ENCODE measurements at regions not wholly inside any gene's neighbourhood (a gene's known extent, or its start where the extent isn't known, plus 50 kb on each side); places are given as distances from the start of the nearest gene placed in this dataset.

- H3K4me1 ChIP-seq (ENCODE audit: control insufficient read depth, insufficient read depth, low read length, poor library complexity, severe bottlenecking) = no peaks in the 10 kb centered on the region
- no peak overlapping the region for H3K4me3 ChIP-seq (ENCODE audit: extremely low read depth, insufficient read depth, low read length, poor library complexity, severe bottlenecking)
- no peak overlapping the region for H3K27ac ChIP-seq (ENCODE audit: low read depth, low read length, severe bottlenecking)
- H3K9me3 ChIP-seq (ENCODE audit: control insufficient read depth, low read length) = no peaks in the 10 kb centered on the region
- H3K36me3 ChIP-seq (ENCODE audit: control insufficient read depth, insufficient read depth, low read length) = no peaks in the 10 kb centered on the region
- WGBS, 2 experiments (ENCODE audit: insufficient coverage in 2 of 2) = 83 to 100% methylated on average over 1 to 2 of the region's 2 CpGs
These were observed 474.7 kb downstream of the EPM2A start for GRCh38 chr6:145260484-145261175.

- Histone ChIP-seq H3K4me1 (ENCODE audit: control insufficient read depth, insufficient read depth, low read length, poor library complexity, severe bottlenecking) (no peaks in the 10 kb centered on the region), H3K9me3 (ENCODE audit: control insufficient read depth, low read length) (no peaks in the 10 kb centered on the region), H3K27ac (ENCODE audit: low read depth, low read length, severe bottlenecking) (no peak overlapping the region), H3K36me3 (ENCODE audit: control insufficient read depth, insufficient read depth, low read length) (no peaks in the 10 kb centered on the region), H3K4me3 (ENCODE audit: extremely low read depth, insufficient read depth, low read length, poor library complexity, severe bottlenecking) (no peak overlapping the region)
- WGBS, 2 experiments (ENCODE audit: insufficient coverage in 2 of 2) = 87 to 95% methylated on average over 2 of the region's 2 CpGs
These were observed 473.6 kb downstream of the EPM2A start for GRCh38 chr6:145261758-145262157.

GRCh38 chr6:145262771-145263170 is 472.5 kb downstream of the EPM2A start:
- no peaks in the 10 kb centered on the region for H3K36me3 ChIP-seq (ENCODE audit: control insufficient read depth, insufficient read depth, low read length)
- no peak overlapping the region for H3K27ac ChIP-seq (ENCODE audit: low read depth, low read length, severe bottlenecking)
- H3K4me3 ChIP-seq (ENCODE audit: extremely low read depth, insufficient read depth, low read length, poor library complexity, severe bottlenecking) = no peak overlapping the region
- H3K9me3 ChIP-seq (ENCODE audit: control insufficient read depth, low read length) = no peaks in the 10 kb centered on the region
- no CpG with 5 or more reads among the region's 1 CpG for WGBS, 2 experiments (ENCODE audit: insufficient coverage in 2 of 2)
- H3K4me1 ChIP-seq (ENCODE audit: control insufficient read depth, insufficient read depth, low read length, poor library complexity, severe bottlenecking) = no peaks in the 10 kb centered on the region

DNA sequence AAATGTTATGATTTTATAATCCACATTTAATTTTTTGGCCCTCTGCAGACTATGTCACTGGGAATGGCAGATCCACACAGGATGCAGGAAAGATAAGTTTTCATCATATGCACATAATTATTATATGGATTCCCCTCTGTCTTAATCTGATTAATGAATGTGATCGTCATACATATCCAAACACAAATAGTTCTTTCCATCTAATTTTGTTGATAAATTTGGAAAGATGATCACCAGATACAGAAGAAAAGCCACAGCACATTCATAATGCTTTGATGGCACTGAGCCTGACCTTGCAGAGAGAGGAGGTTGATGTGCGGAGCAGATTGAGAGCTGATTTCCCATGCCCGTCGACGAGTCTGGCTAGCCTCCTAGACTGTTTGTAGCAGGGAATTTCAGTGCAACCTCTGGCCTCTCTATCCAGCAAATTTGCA is 471.5 kb downstream of the EPM2A start:
- Histone ChIP-seq H3K27ac (ENCODE audit: low read depth, low read length, severe bottlenecking) (no peak overlapping the region), H3K36me3 (ENCODE audit: control insufficient read depth, insufficient read depth, low read length) (no peaks in the 10 kb centered on the region), H3K4me3 (ENCODE audit: extremely low read depth, insufficient read depth, low read length, poor library complexity, severe bottlenecking) (no peak overlapping the region), H3K9me3 (ENCODE audit: control insufficient read depth, low read length) (no peaks in the 10 kb centered on the region), H3K4me1 (ENCODE audit: control insufficient read depth, insufficient read depth, low read length, poor library complexity, severe bottlenecking) (no peaks in the 10 kb centered on the region)
- WGBS, 2 experiments (ENCODE audit: insufficient coverage in 2 of 2) = 78 to 91% methylated on average over 4 of the region's 5 CpGs

DNA sequence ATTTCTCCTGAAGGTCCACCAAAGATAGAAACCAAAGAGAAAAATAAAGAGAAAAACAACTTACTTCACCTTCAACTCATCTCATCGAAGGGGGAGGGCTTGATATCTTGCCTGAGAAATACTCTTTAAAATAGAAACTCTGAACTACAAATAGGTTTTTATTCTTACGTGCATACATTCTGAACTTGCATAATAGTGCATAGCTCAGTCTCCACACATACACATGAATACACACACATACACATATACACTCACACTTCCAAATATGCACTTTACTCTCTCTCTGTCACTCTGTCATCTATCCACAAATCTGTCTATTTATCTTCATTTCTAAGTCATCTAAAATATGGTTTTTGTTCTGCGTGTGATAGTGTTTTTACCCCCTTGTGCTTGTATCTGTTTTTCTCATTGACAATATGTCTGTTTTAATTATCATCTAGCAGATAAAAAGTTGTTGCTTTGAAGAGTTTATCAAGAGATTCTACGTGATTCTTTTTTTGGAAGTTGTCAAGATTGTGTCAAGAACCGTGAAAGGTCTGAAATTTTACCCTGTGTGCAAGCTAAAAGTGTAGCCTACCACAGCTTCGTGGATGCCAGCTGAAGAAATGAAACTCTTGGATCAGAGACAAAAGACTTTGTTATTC is 468.8 kb downstream of the EPM2A start:
- WGBS, 2 experiments (ENCODE audit: insufficient coverage in 2 of 2) = 90 to 92% methylated on average over 3 to 4 of the region's 6 CpGs
- Histone ChIP-seq H3K36me3 (ENCODE audit: control insufficient read depth, insufficient read depth, low read length) (no peaks in the 10 kb centered on the region), H3K4me1 (ENCODE audit: control insufficient read depth, insufficient read depth, low read length, poor library complexity, severe bottlenecking) (no peaks in the 10 kb centered on the region), H3K9me3 (ENCODE audit: control insufficient read depth, low read length) (no peaks in the 10 kb centered on the region), H3K4me3 (ENCODE audit: extremely low read depth, insufficient read depth, low read length, poor library complexity, severe bottlenecking) (no peak overlapping the region), H3K27ac (ENCODE audit: low read depth, low read length, severe bottlenecking) (no peak overlapping the region)

GRCh38 chr6:145267076-145267867 is 468.0 kb downstream of the EPM2A start:
- no peaks in the 10 kb centered on the region for H3K36me3 ChIP-seq (ENCODE audit: control insufficient read depth, insufficient read depth, low read length)
- no peaks in the 10 kb centered on the region for H3K4me1 ChIP-seq (ENCODE audit: control insufficient read depth, insufficient read depth, low read length, poor library complexity, severe bottlenecking)
- no peak overlapping the region for H3K4me3 ChIP-seq (ENCODE audit: extremely low read depth, insufficient read depth, low read length, poor library complexity, severe bottlenecking)
- 88% methylated on average over 2 of the region's 5 CpGs; no CpG with 5 or more reads in 1 of the 2 experiments for WGBS, 2 experiments (ENCODE audit: insufficient coverage in 2 of 2)
- H3K27ac ChIP-seq (ENCODE audit: low read depth, low read length, severe bottlenecking) = no peak overlapping the region
- H3K9me3 ChIP-seq (ENCODE audit: control insufficient read depth, low read length) = no peaks in the 10 kb centered on the region

- Histone ChIP-seq H3K27ac (ENCODE audit: low read depth, low read length, severe bottlenecking) (no peak overlapping the region), H3K9me3 (ENCODE audit: control insufficient read depth, low read length) (no peaks in the 10 kb centered on the region), H3K4me3 (ENCODE audit: extremely low read depth, insufficient read depth, low read length, poor library complexity, severe bottlenecking) (no peak overlapping the region), H3K4me1 (ENCODE audit: control insufficient read depth, insufficient read depth, low read length, poor library complexity, severe bottlenecking) (no peaks in the 10 kb centered on the region), H3K36me3 (ENCODE audit: control insufficient read depth, insufficient read depth, low read length) (no peaks in the 10 kb centered on the region)
- no CpG with 5 or more reads among the region's 2 CpGs for WGBS, 2 experiments (ENCODE audit: insufficient coverage in 2 of 2)
These were observed 464.9 kb downstream of the EPM2A start for GRCh38 chr6:145270464-145270863.

DNA sequence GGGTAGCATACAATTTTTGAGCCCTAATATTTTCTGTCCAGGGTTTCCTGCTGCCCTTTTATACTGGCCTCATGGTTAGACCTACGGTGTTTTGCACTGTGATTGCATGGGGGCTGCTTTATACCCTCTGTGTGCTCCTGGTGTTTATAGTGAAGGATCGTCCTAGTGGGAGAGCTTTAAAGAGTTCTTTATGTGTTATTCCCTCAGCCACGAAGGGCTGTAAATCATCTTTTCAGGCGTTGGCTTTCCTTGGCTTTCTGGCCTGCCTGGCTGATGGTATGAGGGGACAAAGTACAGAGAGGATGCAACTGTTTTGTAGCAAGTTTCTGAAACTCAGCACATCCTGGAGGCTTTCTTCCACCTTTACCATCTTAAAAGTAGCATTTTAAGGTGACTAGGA is 464.3 kb downstream of the EPM2A start:
- WGBS, 2 experiments (ENCODE audit: insufficient coverage in 2 of 2) = 71 to 100% methylated on average over 1 to 2 of the region's 4 CpGs
- H3K36me3 ChIP-seq (ENCODE audit: control insufficient read depth, insufficient read depth, low read length) = no peaks in the 10 kb centered on the region
- no peak overlapping the region for H3K4me3 ChIP-seq (ENCODE audit: extremely low read depth, insufficient read depth, low read length, poor library complexity, severe bottlenecking)
- H3K9me3 ChIP-seq (ENCODE audit: control insufficient read depth, low read length) = no peaks in the 10 kb centered on the region
- H3K4me1 ChIP-seq (ENCODE audit: control insufficient read depth, insufficient read depth, low read length, poor library complexity, severe bottlenecking) = no peaks in the 10 kb centered on the region
- H3K27ac ChIP-seq (ENCODE audit: low read depth, low read length, severe bottlenecking) = no peak overlapping the region

DNA sequence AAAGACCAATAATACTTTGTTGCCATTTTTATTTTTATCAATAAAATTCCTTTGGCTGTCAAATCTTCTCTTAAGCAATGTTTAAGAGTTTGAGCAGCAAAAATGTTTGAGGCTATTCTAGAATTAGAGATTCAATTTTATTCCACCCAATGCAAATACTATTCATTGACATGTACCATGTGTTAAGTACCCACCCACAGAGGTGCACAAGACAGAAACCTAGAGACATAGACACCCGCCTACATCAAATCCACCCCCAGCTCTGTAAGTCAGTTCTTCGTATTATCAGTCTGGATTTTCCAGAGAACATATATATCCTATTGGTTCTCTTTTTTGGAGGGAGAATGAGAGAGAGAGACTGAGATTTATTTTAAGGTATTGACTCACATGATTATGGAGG is 463.7 kb downstream of the EPM2A start:
- Histone ChIP-seq H3K4me3 (ENCODE audit: extremely low read depth, insufficient read depth, low read length, poor library complexity, severe bottlenecking) (no peak overlapping the region), H3K4me1 (ENCODE audit: control insufficient read depth, insufficient read depth, low read length, poor library complexity, severe bottlenecking) (peaks cover 1% of the 10 kb centered on the region), H3K27ac (ENCODE audit: low read depth, low read length, severe bottlenecking) (no peak overlapping the region), H3K36me3 (ENCODE audit: control insufficient read depth, insufficient read depth, low read length) (no peaks in the 10 kb centered on the region), H3K9me3 (ENCODE audit: control insufficient read depth, low read length) (no peaks in the 10 kb centered on the region)
- 88 to 100% methylated on average over 1 of the region's 2 CpGs for WGBS, 2 experiments (ENCODE audit: insufficient coverage in 2 of 2)

GRCh38 chr6:145272246-145272645 is 463.1 kb downstream of the EPM2A start:
- H3K27ac ChIP-seq (ENCODE audit: low read depth, low read length, severe bottlenecking) = no peak overlapping the region
- no peak overlapping the region for H3K4me3 ChIP-seq (ENCODE audit: extremely low read depth, insufficient read depth, low read length, poor library complexity, severe bottlenecking)
- peaks cover 4% of the 10 kb centered on the region for H3K4me1 ChIP-seq (ENCODE audit: control insufficient read depth, insufficient read depth, low read length, poor library complexity, severe bottlenecking)
- no peaks in the 10 kb centered on the region for H3K36me3 ChIP-seq (ENCODE audit: control insufficient read depth, insufficient read depth, low read length)
- WGBS, 2 experiments (ENCODE audit: insufficient coverage in 2 of 2) = 100% methylated on average over 1 of the region's 1 CpG; no CpG with 5 or more reads in 1 of the 2 experiments
- no peaks in the 10 kb centered on the region for H3K9me3 ChIP-seq (ENCODE audit: control insufficient read depth, low read length)
